Glutamatergic neuron (in vitro differentiated cells): ENCODE measurements at regions not wholly inside any gene's neighbourhood (a gene's known extent, or its start where the extent isn't known, plus 50 kb on each side); places are given as distances from the start of the nearest gene placed in this dataset.

Experiments used
- DNase-seq: peaks from one replicate; pipeline ENCODE4 v3.0.0; 2022
- H3K27ac Mint-ChIP-seq: one replicate; pipeline ENCODE4 v1.8.0; 2020; ENCODE audit warnings: mild to moderate bottlenecking, mixed read lengths, inconsistent platforms; ENCODE audit not compliant: unreplicated experiment
- H3K27me3 Mint-ChIP-seq: one replicate; pipeline ENCODE4 v1.8.0; 2020; ENCODE audit warnings: mild to moderate bottlenecking, moderate library complexity, mixed read lengths, inconsistent platforms; ENCODE audit not compliant: unreplicated experiment
- H3K36me3 Mint-ChIP-seq: one replicate; pipeline ENCODE4 v1.8.0; 2020; ENCODE audit warnings: mild to moderate bottlenecking, mixed read lengths, inconsistent platforms; ENCODE audit not compliant: unreplicated experiment
- H3K4me1 Mint-ChIP-seq: one replicate; pipeline ENCODE4 v1.8.0; 2020; ENCODE audit warnings: mild to moderate bottlenecking, low read depth, mixed read lengths, inconsistent platforms; ENCODE audit not compliant: unreplicated experiment
- H3K4me3 Mint-ChIP-seq: one replicate; pipeline ENCODE4 v1.8.0; 2020; ENCODE audit warnings: mild to moderate bottlenecking, mixed read lengths, inconsistent platforms; ENCODE audit not compliant: unreplicated experiment
- H3K9me3 Mint-ChIP-seq: one replicate; pipeline ENCODE4 v1.8.0; 2020; ENCODE audit warnings: mild to moderate bottlenecking, moderate library complexity, mixed read lengths, inconsistent platforms; ENCODE audit not compliant: unreplicated experiment
- TF ChIP-seq, protein P1 (sequence below): fragments of 200-600 bp; sonication (generic); IDR thresholded peaks from one replicate; pipeline ENCODE4 v1.5.0; 2021; ENCODE audit not compliant: partially characterized antibody, unreplicated experiment

DNA sequence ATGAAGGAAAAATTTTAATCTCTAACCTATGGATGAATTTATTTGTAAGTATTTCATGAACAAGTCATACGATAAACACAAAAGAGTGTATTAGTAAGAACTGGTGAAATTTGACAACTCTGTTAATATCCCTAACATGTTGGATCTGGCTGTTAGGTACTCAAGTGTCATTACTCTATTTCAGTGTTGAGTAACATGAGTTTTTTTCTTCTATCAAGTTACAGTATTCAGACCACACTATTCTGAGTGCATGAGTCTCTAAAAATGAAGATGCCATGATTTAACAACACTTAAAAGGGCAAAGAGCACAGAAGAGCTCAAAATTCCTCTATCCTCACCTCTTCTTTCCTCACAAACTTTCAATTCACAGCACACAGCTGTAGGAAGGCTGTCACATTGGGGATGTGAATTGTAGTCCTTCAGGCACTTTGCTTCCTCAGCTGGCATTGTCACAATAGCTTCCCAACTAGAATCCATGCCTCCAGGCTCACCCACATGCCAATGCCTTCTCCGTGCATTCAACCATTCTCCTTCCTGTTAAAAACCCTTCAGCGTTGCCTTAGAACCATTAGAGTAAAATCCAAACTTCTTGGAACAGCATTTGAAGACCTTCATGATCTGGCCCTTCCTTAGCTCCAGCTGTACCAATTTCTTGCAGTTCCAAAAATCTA is 73.7 kb upstream of the DBX2 start:
- TF ChIP-seq, protein P1, sequence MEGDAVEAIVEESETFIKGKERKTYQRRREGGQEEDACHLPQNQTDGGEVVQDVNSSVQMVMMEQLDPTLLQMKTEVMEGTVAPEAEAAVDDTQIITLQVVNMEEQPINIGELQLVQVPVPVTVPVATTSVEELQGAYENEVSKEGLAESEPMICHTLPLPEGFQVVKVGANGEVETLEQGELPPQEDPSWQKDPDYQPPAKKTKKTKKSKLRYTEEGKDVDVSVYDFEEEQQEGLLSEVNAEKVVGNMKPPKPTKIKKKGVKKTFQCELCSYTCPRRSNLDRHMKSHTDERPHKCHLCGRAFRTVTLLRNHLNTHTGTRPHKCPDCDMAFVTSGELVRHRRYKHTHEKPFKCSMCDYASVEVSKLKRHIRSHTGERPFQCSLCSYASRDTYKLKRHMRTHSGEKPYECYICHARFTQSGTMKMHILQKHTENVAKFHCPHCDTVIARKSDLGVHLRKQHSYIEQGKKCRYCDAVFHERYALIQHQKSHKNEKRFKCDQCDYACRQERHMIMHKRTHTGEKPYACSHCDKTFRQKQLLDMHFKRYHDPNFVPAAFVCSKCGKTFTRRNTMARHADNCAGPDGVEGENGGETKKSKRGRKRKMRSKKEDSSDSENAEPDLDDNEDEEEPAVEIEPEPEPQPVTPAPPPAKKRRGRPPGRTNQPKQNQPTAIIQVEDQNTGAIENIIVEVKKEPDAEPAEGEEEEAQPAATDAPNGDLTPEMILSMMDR, result no peak
- H3K9me3 Mint-ChIP-seq, result no peaks in the 10 kb centered on the region
- H3K27ac Mint-ChIP-seq, result no peak overlapping the region
- H3K36me3 Mint-ChIP-seq, result no peaks in the 10 kb centered on the region
- no peak for DNase-seq
- no peak overlapping the region for H3K4me3 Mint-ChIP-seq
- H3K4me1 Mint-ChIP-seq, result no peaks in the 10 kb centered on the region
- H3K27me3 Mint-ChIP-seq, result no peaks in the 10 kb centered on the region

DNA sequence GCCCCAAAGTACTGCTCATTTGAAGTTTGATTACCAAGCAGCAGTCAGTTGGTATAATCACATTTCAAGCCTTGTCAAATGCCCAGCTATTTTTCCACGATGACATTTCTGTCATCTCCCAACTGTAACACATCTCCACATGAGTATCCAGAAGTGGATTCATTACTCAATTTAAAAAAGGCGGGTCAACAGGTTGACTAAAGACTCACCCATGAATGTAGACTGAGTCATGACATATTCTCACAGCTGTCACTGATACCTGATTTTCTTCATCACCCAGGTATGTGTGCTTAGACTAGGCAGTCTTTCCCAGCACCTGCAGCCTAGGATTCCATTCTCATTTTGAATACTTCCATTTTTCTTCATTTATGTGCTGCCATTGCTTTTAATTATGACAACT is 75.1 kb upstream of the DBX2 start:
- Mint-ChIP-seq H3K4me1 (no peaks in the 10 kb centered on the region), H3K27me3 (no peaks in the 10 kb centered on the region), H3K36me3 (no peaks in the 10 kb centered on the region), H3K9me3 (no peaks in the 10 kb centered on the region), H3K4me3 (no peak overlapping the region), H3K27ac (no peak overlapping the region)
- DNase-seq, result no peak
- TF ChIP-seq, protein P1, result no peak

DNA sequence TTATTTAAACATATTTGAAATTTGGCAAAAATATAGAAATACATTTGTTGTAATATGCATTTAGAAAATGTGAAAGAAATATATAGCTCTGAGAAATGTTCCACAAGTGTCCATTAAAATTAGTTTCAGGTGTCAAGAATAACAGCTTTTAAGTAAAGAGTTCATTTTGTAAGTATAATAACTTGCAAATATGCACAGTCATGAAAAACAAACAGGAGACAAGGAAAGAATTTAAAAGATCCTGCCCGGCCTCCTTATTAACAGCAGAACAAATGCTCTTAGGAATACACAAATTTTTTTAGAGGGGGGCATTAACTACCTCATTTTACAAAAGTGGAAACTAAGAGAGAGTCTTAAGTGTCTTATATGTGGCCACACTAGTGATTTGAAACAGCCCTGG is 77.7 kb upstream of the DBX2 start:
- no peak overlapping the region for H3K4me3 Mint-ChIP-seq
- H3K36me3 Mint-ChIP-seq, result peaks cover 2% of the 10 kb centered on the region
- H3K4me1 Mint-ChIP-seq, result no peaks in the 10 kb centered on the region
- no peaks in the 10 kb centered on the region for H3K27me3 Mint-ChIP-seq
- DNase-seq, result no peak
- TF ChIP-seq, protein P1, result no peak
- no peaks in the 10 kb centered on the region for H3K9me3 Mint-ChIP-seq
- H3K27ac Mint-ChIP-seq, result no peak overlapping the region

DNA sequence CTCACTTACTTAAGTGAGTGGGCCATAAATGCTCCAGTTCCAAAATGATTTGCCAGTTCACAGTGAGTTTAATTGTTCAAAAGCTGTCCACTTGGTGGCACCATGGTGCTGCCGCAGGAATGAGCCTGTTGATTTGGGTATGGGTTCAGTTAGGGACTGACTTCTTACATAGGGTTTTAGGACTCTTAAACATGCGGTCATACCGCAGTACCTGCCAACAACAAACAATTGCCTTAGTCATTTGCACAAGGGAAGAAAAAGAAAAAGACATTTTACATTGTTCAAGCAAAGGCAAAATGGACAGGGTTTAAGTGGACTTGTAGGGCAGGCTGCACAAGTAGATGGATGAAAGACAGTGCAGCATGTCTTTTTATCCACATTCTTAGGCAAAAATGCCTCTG is 80.0 kb upstream of the DBX2 start:
- H3K27ac Mint-ChIP-seq, result no peak overlapping the region
- TF ChIP-seq, protein P1, result peak; percentile 68
- H3K36me3 Mint-ChIP-seq, result peaks cover 6% of the 10 kb centered on the region
- DNase-seq, result peak; percentile 62
- no peaks in the 10 kb centered on the region for H3K4me1 Mint-ChIP-seq
- H3K4me3 Mint-ChIP-seq, result no peak overlapping the region
- H3K27me3 Mint-ChIP-seq, result no peaks in the 10 kb centered on the region
- no peaks in the 10 kb centered on the region for H3K9me3 Mint-ChIP-seq

DNA sequence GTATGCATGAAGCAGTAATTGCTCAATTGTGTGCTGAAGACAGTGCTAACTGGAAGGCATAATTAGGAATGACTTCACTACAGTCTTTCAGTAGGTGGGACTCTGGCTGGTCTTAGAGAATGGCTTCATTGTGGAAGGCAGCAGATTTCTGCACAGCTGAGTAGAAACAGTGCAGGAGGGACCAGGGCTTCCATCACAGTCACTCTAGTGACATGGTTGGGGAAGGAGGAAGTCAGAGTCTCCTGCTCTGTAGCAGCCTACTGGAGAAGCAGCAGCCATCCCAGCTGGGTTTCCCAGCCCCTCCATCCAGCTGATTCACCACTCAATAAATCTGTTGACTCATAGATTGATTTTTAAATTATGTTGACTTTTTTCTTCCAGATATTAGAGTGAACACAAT is 80.6 kb upstream of the DBX2 start:
- TF ChIP-seq, protein P1, result no peak
- Mint-ChIP-seq H3K4me3 (no peak overlapping the region), H3K36me3 (peaks cover 6% of the 10 kb centered on the region)

More for the DNA sequence above, 80.6 kb upstream of the DBX2 start:
- no peaks in the 10 kb centered on the region for H3K9me3 Mint-ChIP-seq
- H3K27me3 Mint-ChIP-seq, result no peaks in the 10 kb centered on the region
- no peak for DNase-seq
- no peak overlapping the region for H3K27ac Mint-ChIP-seq
- H3K4me1 Mint-ChIP-seq, result no peaks in the 10 kb centered on the region
